Type B pancreatic cell (in vitro differentiated cells): ENCODE measurements at regions not wholly inside any gene's neighbourhood (a gene's known extent, or its start where the extent isn't known, plus 50 kb on each side); places are given as distances from the start of the nearest gene placed in this dataset.
A peak's percentile ranks its signal among the peaks of the same experiment; 100 is the strongest.
"Not testable (repeated sequence)": the region's sequence is repeated elsewhere in the genome, so short reads cannot be mapped to it uniquely, and the experiment has no call there.

Experiments
- DNase-seq: peaks from one replicate; pipeline ENCODE4 v3.0.0; 2021; ENCODE audit warnings: mixed read lengths; ENCODE audit not compliant: unreplicated experiment; ENCODE audit errors: extremely low spot score
- H3K27ac Mint-ChIP-seq: 2 replicates; pipeline ENCODE4 v1.8.0; 2021; ENCODE audit warnings: mild to moderate bottlenecking, mixed read lengths
- H3K27me3 Mint-ChIP-seq: 2 replicates; pipeline ENCODE4 v1.8.0; 2021; ENCODE audit warnings: mixed read lengths
- H3K36me3 Mint-ChIP-seq: 2 replicates; pipeline ENCODE4 v1.8.0; 2021; ENCODE audit warnings: mixed read lengths
- H3K4me1 Mint-ChIP-seq: one replicate; pipeline ENCODE4 v1.8.0; 2021; ENCODE audit warnings: mixed read lengths; ENCODE audit not compliant: unreplicated experiment
- H3K4me3 Mint-ChIP-seq: 2 replicates; pipeline ENCODE4 v1.8.0; 2021; ENCODE audit warnings: mild to moderate bottlenecking, mixed read lengths
- H3K9me3 Mint-ChIP-seq: 2 replicates; pipeline ENCODE4 v1.8.0; 2021; ENCODE audit warnings: mixed read lengths
- CTCF ChIP-seq: fragments of 200-600 bp; sonication (generic); conservative IDR thresholded peaks from 2 replicates; pipeline ENCODE4 v1.5.0; 2021; ENCODE audit warnings: antibody characterized with exemption, mild to moderate bottlenecking

DNA sequence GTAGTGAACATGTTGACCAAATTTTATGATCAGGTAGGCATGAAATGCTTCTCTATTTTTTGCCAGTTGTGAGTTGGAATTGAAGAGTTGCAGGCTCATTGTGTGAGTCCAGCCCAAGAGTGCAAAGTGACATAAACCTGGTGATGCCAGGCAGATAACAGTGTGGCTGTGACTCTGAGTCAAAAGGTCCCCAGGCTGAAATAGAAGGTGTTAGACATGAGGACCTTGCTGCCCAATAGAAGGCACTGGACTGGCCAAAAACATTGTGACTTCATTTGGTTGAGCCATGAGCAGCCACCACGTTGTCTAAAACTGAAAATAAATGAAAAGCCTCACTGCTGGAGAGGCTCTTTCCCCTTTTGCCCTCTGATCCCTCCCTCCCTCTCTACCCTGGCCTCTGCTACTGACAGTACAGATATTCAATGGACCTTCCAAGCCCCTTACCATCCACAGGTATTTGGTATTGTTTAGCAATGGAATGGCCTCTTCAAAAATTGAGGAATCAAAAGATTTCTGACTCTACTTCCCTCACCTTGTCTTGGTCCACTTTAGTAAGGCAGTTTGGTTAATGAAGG lies 67.8 kb upstream of the ABCD3 start:
- H3K4me1 Mint-ChIP-seq: peaks cover 27% of the 10 kb centered on the region
- TF ChIP-seq CTCF: no peak
- DNase-seq: no peak
- no peak overlapping the region for H3K27ac Mint-ChIP-seq
- H3K36me3 Mint-ChIP-seq: no peaks in the 10 kb centered on the region
- no peak overlapping the region for H3K4me3 Mint-ChIP-seq
- peaks cover 4% of the 10 kb centered on the region for H3K9me3 Mint-ChIP-seq
- H3K27me3 Mint-ChIP-seq: no peaks in the 10 kb centered on the region

GRCh38 chr1:94349853-94350252 lies 68.3 kb upstream of the ABCD3 start:
- no peak for DNase-seq
- Mint-ChIP-seq H3K9me3 (peaks cover 4% of the 10 kb centered on the region), H3K27me3 (no peaks in the 10 kb centered on the region), H3K4me3 (no peak overlapping the region), H3K27ac (no peak overlapping the region), H3K4me1 (peaks cover 25% of the 10 kb centered on the region), H3K36me3 (no peaks in the 10 kb centered on the region)
- no peak for TF ChIP-seq CTCF

GRCh38 chr1:94348386-94348785 lies 69.8 kb upstream of the ABCD3 start:
- peaks cover 25% of the 10 kb centered on the region for H3K4me1 Mint-ChIP-seq
- not testable (repeated sequence) for H3K27me3 Mint-ChIP-seq, DNase-seq, H3K36me3 Mint-ChIP-seq, H3K4me3 Mint-ChIP-seq, H3K9me3 Mint-ChIP-seq, H3K27ac Mint-ChIP-seq

DNA sequence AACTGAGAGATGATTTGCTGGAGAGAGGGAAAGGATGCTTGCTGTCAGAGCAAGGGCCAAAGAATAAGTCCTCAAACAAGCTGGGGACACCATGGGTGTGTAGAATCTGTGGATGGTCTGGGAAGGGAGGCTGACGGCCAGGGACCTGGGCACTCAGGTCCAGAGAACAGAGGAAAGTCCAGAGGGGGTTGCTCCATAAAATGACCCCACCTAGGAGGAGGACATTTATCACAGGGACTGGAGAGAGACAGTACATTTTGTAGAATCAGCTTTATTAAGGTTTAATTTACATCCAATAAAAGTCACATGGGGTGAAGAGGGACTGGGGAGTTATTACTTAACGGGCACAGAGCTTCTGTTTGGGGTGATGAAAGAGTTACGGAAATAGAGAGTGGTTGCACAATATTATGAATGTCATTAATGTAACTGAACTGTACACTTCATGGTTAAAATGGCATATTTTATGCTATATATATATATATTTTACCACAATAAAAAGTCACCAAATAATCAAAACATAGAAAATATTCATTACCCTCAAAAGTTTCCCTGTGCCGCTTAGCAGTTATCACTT lies 73.0 kb upstream of the ABCD3 start:
- no peak overlapping the region for H3K4me3 Mint-ChIP-seq
- peak overlapping the region; percentile 80 for H3K27ac Mint-ChIP-seq
- no peaks in the 10 kb centered on the region for H3K36me3 Mint-ChIP-seq
- TF ChIP-seq CTCF: no peak
- DNase-seq: no peak
- H3K9me3 Mint-ChIP-seq: peaks cover 8% of the 10 kb centered on the region
- H3K27me3 Mint-ChIP-seq: no peaks in the 10 kb centered on the region
- peaks cover 14% of the 10 kb centered on the region for H3K4me1 Mint-ChIP-seq

- no peak for DNase-seq
- peak overlapping the region; percentile 29 for H3K27ac Mint-ChIP-seq
- peaks cover 4% of the 10 kb centered on the region for H3K9me3 Mint-ChIP-seq
- peaks cover 7% of the 10 kb centered on the region for H3K4me1 Mint-ChIP-seq
- no peaks in the 10 kb centered on the region for H3K27me3 Mint-ChIP-seq
- H3K4me3 Mint-ChIP-seq: peak overlapping the region; percentile 33
- H3K36me3 Mint-ChIP-seq: no peaks in the 10 kb centered on the region
- TF ChIP-seq CTCF: no peak
Observed at GRCh38 chr1:94342416-94342815, 75.8 kb upstream of the ABCD3 start.

DNA sequence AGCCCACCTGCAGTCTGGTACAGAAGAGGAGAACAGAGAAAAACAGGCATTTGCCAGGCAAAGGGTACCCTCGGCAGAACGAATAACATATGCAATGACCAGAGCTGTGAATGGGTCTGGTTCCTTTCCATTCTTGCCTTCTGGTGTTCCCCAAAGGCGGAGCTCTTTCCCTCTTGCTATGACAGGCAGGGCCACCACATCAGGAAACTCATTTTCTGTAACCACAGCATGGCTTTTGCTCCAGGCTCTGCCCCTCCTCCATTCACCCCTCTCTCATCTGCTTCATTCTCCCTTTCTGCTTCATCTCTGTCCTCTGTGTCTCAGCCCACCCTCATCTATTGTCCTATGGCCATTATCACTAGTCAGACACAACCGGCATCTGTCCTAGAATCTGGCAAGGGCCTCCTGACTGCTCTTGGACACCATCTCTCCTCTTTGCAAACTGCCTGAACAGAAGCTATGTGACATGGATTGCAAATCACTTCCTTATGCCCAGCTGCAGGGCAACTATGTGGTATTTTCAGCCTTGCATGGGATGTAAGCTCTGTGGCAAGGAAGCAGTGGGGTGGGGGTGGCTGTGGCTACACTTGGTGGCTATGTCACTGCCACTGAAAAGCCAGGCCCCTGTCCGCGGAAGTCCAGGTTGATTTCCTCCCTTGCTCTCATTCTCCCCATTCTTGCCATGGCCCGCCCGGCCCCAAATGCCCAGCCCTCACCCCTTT lies 78.8 kb upstream of the ABCD3 start:
- Mint-ChIP-seq H3K9me3 (no peaks in the 10 kb centered on the region), H3K27ac (no peak overlapping the region)
- TF ChIP-seq CTCF: no peak

More for the DNA sequence above, 78.8 kb upstream of the ABCD3 start:
- Mint-ChIP-seq H3K4me1 (peaks cover 20% of the 10 kb centered on the region), H3K4me3 (peak overlapping the region; percentile 12), H3K36me3 (no peaks in the 10 kb centered on the region), H3K27me3 (no peaks in the 10 kb centered on the region)
- DNase-seq: no peak
